ENCODE measurements at regions not wholly inside any gene's neighbourhood (a gene's known extent, or its start where the extent isn't known, plus 50 kb on each side); places are given as distances from the start of the nearest gene placed in this dataset.
"Not testable (repeated sequence)": the region's sequence is repeated elsewhere in the genome, so short reads cannot be mapped to it uniquely, and the experiment has no call there.

GRCh38 chr5:72645064-72645846 lies 138.0 kb upstream of the ZNF366 start:
- H3K79me2 ChIP-seq (ENCODE audit: low read length): no peaks in the 10 kb centered on the region
- no peak overlapping the region for H3K27ac ChIP-seq (ENCODE audit: low read length)
- H3K9me3 ChIP-seq (ENCODE audit: low read length): no peaks in the 10 kb centered on the region
- no peaks in the 10 kb centered on the region for H3K36me3 ChIP-seq (ENCODE audit: insufficient read depth, low read length)
- no peak overlapping the region for H3K4me3 ChIP-seq (ENCODE audit: low read length)
- no peak overlapping the region for H2AFZ ChIP-seq (ENCODE audit: low read length)
- H4K20me1 ChIP-seq (ENCODE audit: insufficient read depth, low read depth, low read length): no peaks in the 10 kb centered on the region
- H3K4me2 ChIP-seq (ENCODE audit: low read depth, low read length, poor library complexity, severe bottlenecking): no peak overlapping the region
- no peak for DNase-seq
- no peaks in the 10 kb centered on the region for H3K9me2 ChIP-seq (replicated peaks; ENCODE audit: insufficient read depth, low read length)
- H3K9ac ChIP-seq (ENCODE audit: low read length): no peak overlapping the region
- no peaks in the 10 kb centered on the region for H3K4me1 ChIP-seq (ENCODE audit: low read length)
- no peaks in the 10 kb centered on the region for H3K27me3 ChIP-seq (ENCODE audit: low read length)

- no peaks in the 10 kb centered on the region for H3K9me2 ChIP-seq (replicated peaks; ENCODE audit: insufficient read depth, low read length)
- H3K9ac ChIP-seq (ENCODE audit: low read length): no peak overlapping the region
- no peaks in the 10 kb centered on the region for H3K9me3 ChIP-seq (ENCODE audit: low read length)
- no peaks in the 10 kb centered on the region for H4K20me1 ChIP-seq (ENCODE audit: insufficient read depth, low read depth, low read length)
- no peak overlapping the region for H3K27ac ChIP-seq (ENCODE audit: low read length)
- no peak overlapping the region for H2AFZ ChIP-seq (ENCODE audit: low read length)
- H3K4me1 ChIP-seq (ENCODE audit: low read length): no peaks in the 10 kb centered on the region
- no peak for DNase-seq
- no peak overlapping the region for H3K4me2 ChIP-seq (ENCODE audit: low read depth, low read length, poor library complexity, severe bottlenecking)
- H3K36me3 ChIP-seq (ENCODE audit: insufficient read depth, low read length): no peaks in the 10 kb centered on the region
- no peaks in the 10 kb centered on the region for H3K79me2 ChIP-seq (ENCODE audit: low read length)
- H3K27me3 ChIP-seq (ENCODE audit: low read length): no peaks in the 10 kb centered on the region
- no peak overlapping the region for H3K4me3 ChIP-seq (ENCODE audit: low read length)
These were observed 137.1 kb upstream of the ZNF366 start for GRCh38 chr5:72644296-72644695.

- H3K27ac ChIP-seq (ENCODE audit: low read length): no peak overlapping the region
- no peaks in the 10 kb centered on the region for H3K36me3 ChIP-seq (ENCODE audit: insufficient read depth, low read length)
- H3K4me1 ChIP-seq (ENCODE audit: low read length): no peaks in the 10 kb centered on the region
- no peak overlapping the region for H3K9ac ChIP-seq (ENCODE audit: low read length)
- H3K4me3 ChIP-seq (ENCODE audit: low read length): no peak overlapping the region
- no peaks in the 10 kb centered on the region for H3K9me3 ChIP-seq (ENCODE audit: low read length)
- no peaks in the 10 kb centered on the region for H3K79me2 ChIP-seq (ENCODE audit: low read length)
- H3K27me3 ChIP-seq (ENCODE audit: low read length): no peaks in the 10 kb centered on the region
- H4K20me1 ChIP-seq (ENCODE audit: insufficient read depth, low read depth, low read length): no peaks in the 10 kb centered on the region
- no peak overlapping the region for H3K4me2 ChIP-seq (ENCODE audit: low read depth, low read length, poor library complexity, severe bottlenecking)
- H2AFZ ChIP-seq (ENCODE audit: low read length): no peak overlapping the region
- no peak for DNase-seq
- H3K9me2 ChIP-seq (replicated peaks; ENCODE audit: insufficient read depth, low read length): no peaks in the 10 kb centered on the region
These were observed 134.0 kb upstream of the ZNF366 start for GRCh38 chr5:72641164-72641563.

GRCh38 chr5:72637058-72637457 lies 129.8 kb upstream of the ZNF366 start:
- H3K9me2 ChIP-seq (replicated peaks; ENCODE audit: insufficient read depth, low read length): no peaks in the 10 kb centered on the region
- no peak for DNase-seq
- no peak overlapping the region for H3K4me2 ChIP-seq (ENCODE audit: low read depth, low read length, poor library complexity, severe bottlenecking)
- no peaks in the 10 kb centered on the region for H3K4me1 ChIP-seq (ENCODE audit: low read length)
- H3K79me2 ChIP-seq (ENCODE audit: low read length): no peaks in the 10 kb centered on the region
- no peaks in the 10 kb centered on the region for H3K36me3 ChIP-seq (ENCODE audit: insufficient read depth, low read length)
- no peaks in the 10 kb centered on the region for H3K27me3 ChIP-seq (ENCODE audit: low read length)
- H4K20me1 ChIP-seq (ENCODE audit: insufficient read depth, low read depth, low read length): no peaks in the 10 kb centered on the region
- H3K9me3 ChIP-seq (ENCODE audit: low read length): no peaks in the 10 kb centered on the region
- no peak overlapping the region for H3K27ac ChIP-seq (ENCODE audit: low read length)
- no peak overlapping the region for H3K9ac ChIP-seq (ENCODE audit: low read length)
- H2AFZ ChIP-seq (ENCODE audit: low read length): no peak overlapping the region
- H3K4me3 ChIP-seq (ENCODE audit: low read length): no peak overlapping the region

- H3K27ac ChIP-seq (ENCODE audit: low read length); H3K4me3 ChIP-seq (ENCODE audit: low read length); H3K36me3 ChIP-seq (ENCODE audit: insufficient read depth, low read length); H3K79me2 ChIP-seq (ENCODE audit: low read length); H2AFZ ChIP-seq (ENCODE audit: low read length); H3K9me2 ChIP-seq (replicated peaks; ENCODE audit: insufficient read depth, low read length); H3K4me1 ChIP-seq (ENCODE audit: low read length); DNase-seq; H3K9me3 ChIP-seq (ENCODE audit: low read length); H4K20me1 ChIP-seq (ENCODE audit: insufficient read depth, low read depth, low read length); H3K27me3 ChIP-seq (ENCODE audit: low read length); H3K9ac ChIP-seq (ENCODE audit: low read length); H3K4me2 ChIP-seq (ENCODE audit: low read depth, low read length, poor library complexity, severe bottlenecking): not testable (repeated sequence)
These were observed 129.4 kb upstream of the ZNF366 start for GRCh38 chr5:72636565-72636964.

GRCh38 chr5:72634444-72634843 lies 127.2 kb upstream of the ZNF366 start:
- H3K4me3 ChIP-seq (ENCODE audit: low read length): no peak overlapping the region
- no peaks in the 10 kb centered on the region for H3K9me3 ChIP-seq (ENCODE audit: low read length)

GRCh38 chr5:72633649-72634048 lies 126.4 kb upstream of the ZNF366 start:
- Histone ChIP-seq H3K4me2 (ENCODE audit: low read depth, low read length, poor library complexity, severe bottlenecking) (no peak overlapping the region), H3K9me3 (ENCODE audit: low read length) (no peaks in the 10 kb centered on the region), H2AFZ (ENCODE audit: low read length) (no peak overlapping the region), H3K27ac (ENCODE audit: low read length) (no peak overlapping the region), H3K79me2 (ENCODE audit: low read length) (no peaks in the 10 kb centered on the region), H3K9ac (ENCODE audit: low read length) (no peak overlapping the region), H3K36me3 (ENCODE audit: insufficient read depth, low read length) (no peaks in the 10 kb centered on the region), H3K27me3 (ENCODE audit: low read length) (no peaks in the 10 kb centered on the region), H3K4me3 (ENCODE audit: low read length) (no peak overlapping the region), H3K4me1 (ENCODE audit: low read length) (no peaks in the 10 kb centered on the region), H4K20me1 (ENCODE audit: insufficient read depth, low read depth, low read length) (0 out of 2 replicates have a peak, but pooled peaks cover 4% of the 10 kb centered on the region), H3K9me2 (replicated peaks; ENCODE audit: insufficient read depth, low read length) (no peaks in the 10 kb centered on the region)
- DNase-seq: no peak

More at GRCh38 chr5:72634444-72634843, 127.2 kb upstream of the ZNF366 start:
- H2AFZ ChIP-seq (ENCODE audit: low read length): no peak overlapping the region
- no peaks in the 10 kb centered on the region for H3K27me3 ChIP-seq (ENCODE audit: low read length)
- no peaks in the 10 kb centered on the region for H3K4me1 ChIP-seq (ENCODE audit: low read length)
- no peaks in the 10 kb centered on the region for H3K9me2 ChIP-seq (replicated peaks; ENCODE audit: insufficient read depth, low read length)
- no peak for DNase-seq
- no peak overlapping the region for H3K4me2 ChIP-seq (ENCODE audit: low read depth, low read length, poor library complexity, severe bottlenecking)
- no peaks in the 10 kb centered on the region for H3K36me3 ChIP-seq (ENCODE audit: insufficient read depth, low read length)
- no peak overlapping the region for H3K27ac ChIP-seq (ENCODE audit: low read length)
- H4K20me1 ChIP-seq (ENCODE audit: insufficient read depth, low read depth, low read length): 0 out of 2 replicates have a peak, but pooled peaks cover 4% of the 10 kb centered on the region
- H3K9ac ChIP-seq (ENCODE audit: low read length): no peak overlapping the region
- no peaks in the 10 kb centered on the region for H3K79me2 ChIP-seq (ENCODE audit: low read length)

GRCh38 chr5:72633041-72633445 lies 125.8 kb upstream of the ZNF366 start:
- H3K9ac ChIP-seq (ENCODE audit: low read length): no peak overlapping the region
- no peak overlapping the region for H3K27ac ChIP-seq (ENCODE audit: low read length)
- no peaks in the 10 kb centered on the region for H3K36me3 ChIP-seq (ENCODE audit: insufficient read depth, low read length)
- no peak overlapping the region for H3K4me3 ChIP-seq (ENCODE audit: low read length)
- no peaks in the 10 kb centered on the region for H3K27me3 ChIP-seq (ENCODE audit: low read length)
- 0 out of 2 replicates have a peak, but pooled peaks cover 4% of the 10 kb centered on the region for H4K20me1 ChIP-seq (ENCODE audit: insufficient read depth, low read depth, low read length)
- H3K4me2 ChIP-seq (ENCODE audit: low read depth, low read length, poor library complexity, severe bottlenecking): no peak overlapping the region
- H3K9me3 ChIP-seq (ENCODE audit: low read length): no peaks in the 10 kb centered on the region
- no peaks in the 10 kb centered on the region for H3K79me2 ChIP-seq (ENCODE audit: low read length)
- no peak overlapping the region for H2AFZ ChIP-seq (ENCODE audit: low read length)
- no peak for DNase-seq
- H3K9me2 ChIP-seq (replicated peaks; ENCODE audit: insufficient read depth, low read length): no peaks in the 10 kb centered on the region
- no peaks in the 10 kb centered on the region for H3K4me1 ChIP-seq (ENCODE audit: low read length)

All from Karpas-422 (cell line).